ENCODE measurements at regions not wholly inside any gene's neighbourhood (a gene's known extent, or its start where the extent isn't known, plus 50 kb on each side); places are given as distances from the start of the nearest gene placed in this dataset.

GRCh38 chr5:108567429-108567828 is 180.3 kb upstream of the FER start:
- TF ChIP-seq POLR2A (IDR thresholded peaks at IDR 0.05; ENCODE audit: low read length) (no peak), GATA1 (IDR thresholded peaks at IDR 0.05; ENCODE audit: low read depth, low read length) (no peak)

All from erythroblast (primary cell).